HepG2 (cell line): ENCODE measurements at regions not wholly inside any gene's neighbourhood (a gene's known extent, or its start where the extent isn't known, plus 50 kb on each side); places are given as distances from the start of the nearest gene placed in this dataset.

Source experiments
- ATAC-seq: fragments of 200-7000 bp; cut with Tn5 transposase; 3 replicates; pipeline ENCODE4 v1.9.1; 2020; ENCODE audit warnings: mild to moderate bottlenecking, moderate library complexity
- BruUV-seq: library from RNA; stranded (reverse); fragments of 400-500 nt; replicated peaks from 2 replicates; lab custom pipeline; 2021; lab: Mats Ljungman, UMichigan
- CTCF ChIA-PET: fragments of 300-600 bp; formaldehyde crosslinking; extraction: SDS; loops from one replicate; lab custom pipeline; 2021; ENCODE audit warnings: low total read pairs, inconsistent platforms, low intra/inter-chr PET ratio; lab: Yijun Ruan, JAX
- POLR2A ChIA-PET: fragments of 350-600 bp; sonication (Branson Sonifier 250); formaldehyde crosslinking; loops from one replicate; lab custom pipeline; 2020; ENCODE audit warnings: antibody characterized with exemption, inconsistent platforms; lab: Yijun Ruan, JAX
- DNase-seq: peaks from one replicate; pipeline ENCODE4 v3.0.0-alpha.2; 2015; ENCODE audit warnings: low spot score
- FAIRE-seq: peaks from 3 replicates; lab custom pipeline; 2011; peaks lifted over from hg19 to GRCh38; lab: Jason Lieb, UNC
- H2AFZ ChIP-seq: one replicate; pipeline ENCODE4 v1.6.1; 2011; ENCODE audit warnings: low read length, inconsistent platforms
- H3K27ac ChIP-seq: fragments of 300-600 bp; 3 replicates; pipeline ENCODE4 v1.8.0; 2011; ENCODE audit warnings: mixed run types, mild to moderate bottlenecking, mixed read lengths, low read length, inconsistent platforms; ENCODE audit not compliant: insufficient read depth; ENCODE audit errors: extremely low read length
- H3K27me3 ChIP-seq, 2 experiments: fragments of 200-600 bp in 1 of 2; 2 replicates in 1 of 2; 3 replicates in 1 of 2; pipeline versions ENCODE4 v1.6.0 to v1.8.0; 2011; ENCODE audit warnings: low read length in 2 of 2, mild to moderate bottlenecking in 2 of 2, moderate library complexity in 2 of 2, inconsistent platforms in 1 of 2; ENCODE audit not compliant: insufficient read depth in 2 of 2, control insufficient read depth in 1 of 2
- H3K36me3 ChIP-seq, 2 experiments: fragments of 200-600 bp in 1 of 2; replicated peaks in 1 of 2; 2 replicates in 1 of 2; 3 replicates in 1 of 2; pipeline versions ENCODE4 v1.5.1 to v1.8.0; 2011; ENCODE audit warnings: low read length in 2 of 2, inconsistent platforms in 1 of 2; ENCODE audit not compliant: insufficient read depth in 2 of 2, control insufficient read depth in 1 of 2
- H3K4me1 ChIP-seq: 2 replicates; pipeline ENCODE4 v1.5.1; 2012; ENCODE audit warnings: low read length, inconsistent platforms; ENCODE audit not compliant: insufficient read depth
- H3K4me2 ChIP-seq: 2 replicates; pipeline ENCODE4 v1.6.0; 2011; ENCODE audit warnings: low read depth, low read length, inconsistent platforms
- H3K4me3 ChIP-seq, 3 experiments: fragments of 200-600 bp in 1 of 3; sonication (generic), shearing (Covaris generic) in 1 of 3; replicated peaks in 1 of 3; 2 replicates each; pipeline ENCODE4 v1.5.1; 2011 to 2016; ENCODE audit warnings: low read length in 3 of 3, inconsistent platforms in 2 of 3, low read depth in 2 of 3, mild to moderate bottlenecking in 2 of 3, control low read depth in 1 of 3, mixed read lengths in 1 of 3; ENCODE audit not compliant: insufficient read depth in 1 of 3
- H3K79me2 ChIP-seq: one replicate; pipeline ENCODE4 v1.6.1; 2011; ENCODE audit warnings: low read length, inconsistent platforms; ENCODE audit not compliant: insufficient read depth
- H3K9ac ChIP-seq: 2 replicates; pipeline ENCODE4 v1.6.0; 2011; ENCODE audit warnings: mild to moderate bottlenecking, low read depth, low read length, inconsistent platforms; ENCODE audit not compliant: insufficient read depth
- H3K9me3 ChIP-seq: 2 replicates; pipeline ENCODE4 v1.5.1; 2012; ENCODE audit warnings: mild to moderate bottlenecking, low read length
- H4K20me1 ChIP-seq: 2 replicates; pipeline ENCODE4 v1.6.0; 2011; ENCODE audit warnings: inconsistent platforms, mild to moderate bottlenecking, low read length, moderate library complexity; ENCODE audit not compliant: insufficient read depth
- MXD1 ChIP-seq: sonication (generic); formaldehyde crosslinking; IDR thresholded peaks from 2 replicates; pipeline ENCODE4 v1.4.0; 2020; ENCODE audit warnings: mild to moderate bottlenecking, missing genetic modification reagents
- NFIB ChIP-seq: sonication (generic); formaldehyde crosslinking; IDR thresholded peaks from 2 replicates; pipeline ENCODE4 v1.9.0; 2021; ENCODE audit warnings: missing genetic modification reagents, mild to moderate bottlenecking, borderline replicate concordance
- POLR2AphosphoS5 ChIP-seq: IDR thresholded peaks from 2 replicates; pipeline ENCODE4 v1.6.1; 2012; ENCODE audit warnings: low read depth, low read length
- PTBP1 ChIP-seq: fragments of 200-400 bp; formaldehyde crosslinking; IDR thresholded peaks from 2 replicates; pipeline ENCODE4 v1.6.1; 2018; ENCODE audit warnings: low read length, low read depth; ENCODE audit not compliant: poor library complexity, severe bottlenecking
- RFX3 ChIP-seq: IDR thresholded peaks from 2 replicates; pipeline ENCODE4 v1.6.1; 2016; ENCODE audit warnings: missing biosample characterization, missing genetic modification reagents
- RORA ChIP-seq: sonication (generic); formaldehyde crosslinking; IDR thresholded peaks from 2 replicates; pipeline ENCODE4 v1.5.0; 2020; ENCODE audit warnings: mild to moderate bottlenecking, missing genetic modification reagents, moderate library complexity
- SOX5 ChIP-seq: IDR thresholded peaks from 2 replicates; pipeline ENCODE4 v1.6.1; 2016; ENCODE audit warnings: borderline replicate concordance
- TSC22D2 ChIP-seq: sonication (generic); formaldehyde crosslinking; IDR thresholded peaks from 2 replicates; pipeline ENCODE4 v1.5.1; 2020; ENCODE audit warnings: missing genetic modification reagents, mild to moderate bottlenecking, borderline replicate concordance
- ZBTB49 ChIP-seq: sonication (generic); formaldehyde crosslinking; IDR thresholded peaks from 2 replicates; pipeline ENCODE4 v1.4.0; 2020; ENCODE audit warnings: missing genetic modification reagents, borderline replicate concordance
- ZBTB7B ChIP-seq: sonication (generic); formaldehyde crosslinking; IDR thresholded peaks from 2 replicates; pipeline ENCODE4 v1.4.0; 2020; ENCODE audit warnings: missing genetic modification reagents
- ZNF160 ChIP-seq: sonication (generic); formaldehyde crosslinking; IDR thresholded peaks from 2 replicates; pipeline ENCODE4 v1.8.0; 2022; ENCODE audit warnings: mild to moderate bottlenecking, inconsistent platforms, missing genetic modification reagents
- ZNF335 ChIP-seq: sonication (generic); formaldehyde crosslinking; IDR thresholded peaks from 2 replicates; pipeline ENCODE4 v1.4.0; 2020; ENCODE audit warnings: missing genetic modification reagents
- ZNF362 ChIP-seq: sonication (generic); formaldehyde crosslinking; IDR thresholded peaks from 2 replicates; pipeline ENCODE4 v1.4.0; 2020; ENCODE audit warnings: missing genetic modification reagents, mild to moderate bottlenecking, borderline replicate concordance
- ZNF367 ChIP-seq: sonication (generic); formaldehyde crosslinking; IDR thresholded peaks from 2 replicates; pipeline ENCODE4 v1.4.0; 2020; ENCODE audit warnings: missing genetic modification reagents, borderline replicate concordance
- ZNF468 ChIP-seq: sonication (generic); formaldehyde crosslinking; IDR thresholded peaks from 2 replicates; pipeline ENCODE4 v1.8.0; 2022; ENCODE audit warnings: mild to moderate bottlenecking, moderate library complexity, missing genetic modification reagents
- ZNF543 ChIP-seq: sonication (generic); formaldehyde crosslinking; IDR thresholded peaks from 2 replicates; pipeline ENCODE4 v1.4.0; 2020; ENCODE audit warnings: mild to moderate bottlenecking, missing genetic modification reagents
- ZNF598 ChIP-seq: sonication (generic); formaldehyde crosslinking; IDR thresholded peaks from 2 replicates; pipeline ENCODE4 v1.5.1; 2020; ENCODE audit warnings: mild to moderate bottlenecking, missing genetic modification reagents, borderline replicate concordance
- ZNF775 ChIP-seq: sonication (generic); formaldehyde crosslinking; IDR thresholded peaks from 2 replicates; pipeline ENCODE4 v1.4.0; 2020; ENCODE audit warnings: missing genetic modification reagents, mild to moderate bottlenecking, moderate library complexity, borderline replicate concordance
- WGBS: methylation state at CpG from one replicate; pipeline ENCODE4 v1.1.6; 2017; ENCODE audit warnings: low lambda C conversion rate; 5-methylcytosine and 5-hydroxymethylcytosine counted together
- in situ Hi-C: cut with HindIII; loops from 2 replicates; pipeline ENCODE4 v1.10.0; 2017; ENCODE audit warnings: low pct_unique_long_range_greater_than_20kb; ENCODE audit not compliant: extremely low pct_ligation_motif_present
- intact Hi-C: fragments of 100-400 bp; cut with micrococcal nuclease; formaldehyde crosslinking; loops from one replicate; pipeline ENCODE4 v1.10.0; 2022; ENCODE audit not compliant: unreplicated experiment

GRCh38 chr20:60948224-60948623, 303.8 kb upstream of the CDH4 start:
- CTCF ChIA-PET = no interaction called here
- intact Hi-C loops = no loop called here

GRCh38 chr20:60950561-60950960, 301.5 kb upstream of the CDH4 start:
- Histone ChIP-seq H3K9me3 (peaks cover 79% of the 10 kb centered on the region), H3K27me3 (no peaks in the 10 kb centered on the region)
- no TSS peak for BruUV-seq
- TF ChIP-seq RFX3 (no peak), ZNF367 (CRISPR knock-in tag) (no peak), ZNF543 (CRISPR knock-in tag) (no peak), POLR2AphosphoS5 (no peak), ZBTB7B (CRISPR knock-in tag) (no peak), NFIB (CRISPR knock-in tag) (no peak), SOX5 (CRISPR knock-in tag) (no peak), ZBTB49 (CRISPR knock-in tag) (no peak), MXD1 (CRISPR knock-in tag) (no peak), TSC22D2 (no peak)

More at GRCh38 chr20:60948224-60948623, 303.8 kb upstream of the CDH4 start:
- no peak overlapping the region for H3K4me3 ChIP-seq
- no peaks in the 10 kb centered on the region for H3K27me3 ChIP-seq
- no peaks in the 10 kb centered on the region for H3K79me2 ChIP-seq
- 29% methylated on average over 8 of the region's 8 CpGs for WGBS
- H3K27ac ChIP-seq = no peak overlapping the region
- no peaks in the 10 kb centered on the region for H3K36me3 ChIP-seq
- H3K4me1 ChIP-seq = no peaks in the 10 kb centered on the region
- H2AFZ ChIP-seq = no peak overlapping the region
- H3K4me2 ChIP-seq = no peak overlapping the region
- POLR2A ChIA-PET = no interaction called here
- DNase-seq (no peak), ATAC-seq (no peak), FAIRE-seq (no peak)
- TF ChIP-seq RORA (no peak), ZNF468 (no peak), ZNF335 (CRISPR knock-in tag) (no peak), ZNF598 (CRISPR knock-in tag) (no peak), PTBP1 (no peak), ZNF160 (no peak), ZNF775 (no peak), ZNF362 (CRISPR knock-in tag) (no peak)
- in situ Hi-C loops = no loop called here
- no peaks in the 10 kb centered on the region for H4K20me1 ChIP-seq
- no TSS peak for BruUV-seq
- H3K9ac ChIP-seq = no peak overlapping the region
- peaks cover 80% of the 10 kb centered on the region for H3K9me3 ChIP-seq

More at GRCh38 chr20:60950561-60950960, 301.5 kb upstream of the CDH4 start:
- CTCF ChIA-PET = no interaction called here
- FAIRE-seq (no peak), ATAC-seq (no peak), DNase-seq (no peak)
- Histone ChIP-seq H3K27ac (no peak overlapping the region), H2AFZ (no peak overlapping the region), H3K9ac (no peak overlapping the region), H3K36me3 (no peaks in the 10 kb centered on the region), H3K4me1 (no peaks in the 10 kb centered on the region), H3K4me2 (no peak overlapping the region), H4K20me1 (no peaks in the 10 kb centered on the region), H3K79me2 (no peaks in the 10 kb centered on the region), H3K4me3 (no peak overlapping the region)
- POLR2A ChIA-PET = no interaction called here
- WGBS = 9% methylated on average over 5 of the region's 5 CpGs
- intact Hi-C loops (no loop called here), in situ Hi-C loops (no loop called here)
